ENCODE measurements at regions not wholly inside any gene's neighbourhood (a gene's known extent, or its start where the extent isn't known, plus 50 kb on each side); places are given as distances from the start of the nearest gene placed in this dataset.
"Not testable (repeated sequence)": the region's sequence is repeated elsewhere in the genome, so short reads cannot be mapped to it uniquely, and the experiment has no call there.

DNA sequence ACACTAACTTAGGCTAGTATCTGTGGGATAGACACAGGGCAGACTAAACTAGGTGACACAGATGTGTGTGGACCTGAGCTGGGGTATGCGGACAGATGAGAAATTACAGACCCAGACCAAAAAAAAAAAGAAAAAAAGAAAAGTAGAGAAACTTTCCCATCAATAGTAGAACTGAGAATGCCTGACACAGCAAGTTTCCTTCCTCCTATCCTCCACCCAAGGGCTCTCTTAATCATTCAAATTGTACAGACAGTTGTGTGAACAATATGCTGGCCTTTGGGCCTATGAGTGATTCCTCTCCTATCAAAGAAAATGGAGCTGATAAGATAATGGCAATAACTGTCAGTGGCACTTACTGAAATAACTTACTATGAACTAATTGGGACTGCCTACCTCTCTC is 226.7 kb upstream of the PRDM1 start:
- Histone ChIP-seq H3K79me2 (ENCODE audit: insufficient read depth, low read depth, low read length) (no peaks in the 10 kb centered on the region), H2AFZ (ENCODE audit: low read length) (peak overlapping the region; percentile 21; the same call in 1 of the 2 replicates), H3K9me2 (ENCODE audit: insufficient read depth, low read length) (no peaks in the 10 kb centered on the region), H3K4me1 (ENCODE audit: insufficient read depth, low read length, poor library complexity, severe bottlenecking) (peaks cover 33% of the 10 kb centered on the region), H3K27ac (ENCODE audit: low read depth, low read length, poor library complexity, severe bottlenecking) (no peak overlapping the region), H3K9me3 (ENCODE audit: low read length) (peaks cover 10% of the 10 kb centered on the region; the same call in 1 of the 2 replicates), H3K4me2 (ENCODE audit: low read length) (no peak overlapping the region), H4K20me1 (ENCODE audit: insufficient read depth, low read length) (no peaks in the 10 kb centered on the region), H3K4me3 (ENCODE audit: low read depth, low read length, poor library complexity, severe bottlenecking) (no peak overlapping the region), H3K36me3 (ENCODE audit: insufficient read depth, low read length) (peaks cover 2% of the 10 kb centered on the region; the same call in 1 of the 2 replicates)
- ChIA-PET CTCF (ENCODE audit: unreplicated experiment) (no interaction called here), POLR2A (no interaction called here)
- intact Hi-C loops (cut with micrococcal nuclease; ENCODE audit: unreplicated experiment), result no loop called here
- TF ChIP-seq, protein P1, sequence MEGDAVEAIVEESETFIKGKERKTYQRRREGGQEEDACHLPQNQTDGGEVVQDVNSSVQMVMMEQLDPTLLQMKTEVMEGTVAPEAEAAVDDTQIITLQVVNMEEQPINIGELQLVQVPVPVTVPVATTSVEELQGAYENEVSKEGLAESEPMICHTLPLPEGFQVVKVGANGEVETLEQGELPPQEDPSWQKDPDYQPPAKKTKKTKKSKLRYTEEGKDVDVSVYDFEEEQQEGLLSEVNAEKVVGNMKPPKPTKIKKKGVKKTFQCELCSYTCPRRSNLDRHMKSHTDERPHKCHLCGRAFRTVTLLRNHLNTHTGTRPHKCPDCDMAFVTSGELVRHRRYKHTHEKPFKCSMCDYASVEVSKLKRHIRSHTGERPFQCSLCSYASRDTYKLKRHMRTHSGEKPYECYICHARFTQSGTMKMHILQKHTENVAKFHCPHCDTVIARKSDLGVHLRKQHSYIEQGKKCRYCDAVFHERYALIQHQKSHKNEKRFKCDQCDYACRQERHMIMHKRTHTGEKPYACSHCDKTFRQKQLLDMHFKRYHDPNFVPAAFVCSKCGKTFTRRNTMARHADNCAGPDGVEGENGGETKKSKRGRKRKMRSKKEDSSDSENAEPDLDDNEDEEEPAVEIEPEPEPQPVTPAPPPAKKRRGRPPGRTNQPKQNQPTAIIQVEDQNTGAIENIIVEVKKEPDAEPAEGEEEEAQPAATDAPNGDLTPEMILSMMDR (conservative IDR thresholded peaks at IDR 0.05; ENCODE audit: low read length), result no peak
- no peak for TF ChIP-seq EZH2phosphoT487 (IDR thresholded peaks at IDR 0.05; ENCODE audit: borderline replicate concordance, low read depth, low read length)
- DNase-seq (ENCODE audit: low spot score), result no peak
- BruUV-seq (replicated peaks), result no TSS peak

- intact Hi-C loops (cut with micrococcal nuclease; ENCODE audit: unreplicated experiment); H3K9me3 ChIP-seq (ENCODE audit: low read length); CTCF ChIA-PET (ENCODE audit: unreplicated experiment); BruUV-seq (replicated peaks); H3K36me3 ChIP-seq (ENCODE audit: insufficient read depth, low read length); H4K20me1 ChIP-seq (ENCODE audit: insufficient read depth, low read length); H3K4me2 ChIP-seq (ENCODE audit: low read length); H3K4me3 ChIP-seq (ENCODE audit: low read depth, low read length, poor library complexity, severe bottlenecking); H3K9me2 ChIP-seq (ENCODE audit: insufficient read depth, low read length); DNase-seq (ENCODE audit: low spot score); H2AFZ ChIP-seq (ENCODE audit: low read length); H3K79me2 ChIP-seq (ENCODE audit: insufficient read depth, low read depth, low read length); H3K27ac ChIP-seq (ENCODE audit: low read depth, low read length, poor library complexity, severe bottlenecking): not testable (repeated sequence)
- H3K4me1 ChIP-seq (ENCODE audit: insufficient read depth, low read length, poor library complexity, severe bottlenecking), result peaks cover 25% of the 10 kb centered on the region
- POLR2A ChIA-PET, result interaction anchor here (2.8 kb wide), 1 partner anchor 17 kb away, joined by 6 read pairs; no protein-coding TSS in a partner anchor
Measured at GRCh38 chr6:105858639-105859038, 227.5 kb upstream of the PRDM1 start.

DNA sequence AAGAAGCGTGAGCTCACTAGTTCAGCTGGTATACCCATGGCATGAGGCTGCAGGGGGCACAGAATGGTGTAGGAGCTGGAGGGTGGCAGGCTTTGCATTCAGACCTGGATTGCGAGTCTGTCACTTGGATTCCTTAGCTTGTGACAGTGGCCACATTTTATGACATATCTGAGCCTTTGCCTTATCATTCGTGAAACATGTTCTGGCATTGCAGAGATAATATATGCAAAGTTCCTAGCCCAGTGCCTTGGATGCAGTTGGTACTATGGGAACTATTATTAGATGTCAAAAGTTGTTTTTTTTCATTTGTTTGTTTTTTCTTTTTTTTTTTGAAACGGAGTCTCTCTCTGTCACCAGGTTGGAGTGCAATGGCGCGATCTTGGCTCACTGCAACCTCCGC is 230.7 kb upstream of the PRDM1 start:
- BruUV-seq (replicated peaks), result no TSS peak
- no peak for DNase-seq (ENCODE audit: low spot score)

DNA sequence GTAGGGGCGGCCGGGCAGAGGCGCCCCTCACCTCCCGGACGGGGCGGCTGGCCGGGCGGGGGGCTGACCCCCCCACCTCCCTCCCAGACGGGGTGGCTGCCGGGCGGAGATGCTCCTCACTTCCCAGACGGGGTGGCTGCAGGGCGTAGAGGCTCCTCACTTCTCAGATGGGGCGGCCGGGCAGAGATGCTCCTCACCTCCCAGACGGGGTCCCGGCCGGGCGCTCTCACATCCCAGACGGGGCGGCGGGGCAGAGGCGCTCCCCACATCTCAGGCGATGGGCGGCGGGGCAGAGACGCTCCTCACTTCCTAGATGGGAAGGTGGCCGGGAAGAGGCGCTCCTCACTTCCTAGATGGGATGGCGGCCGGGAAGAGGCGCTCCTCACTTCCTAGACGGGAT is 232.2 kb upstream of the PRDM1 start:
- H3K36me3 ChIP-seq (ENCODE audit: insufficient read depth, low read length); CTCF ChIA-PET (ENCODE audit: unreplicated experiment); H3K4me3 ChIP-seq (ENCODE audit: low read depth, low read length, poor library complexity, severe bottlenecking); H3K4me2 ChIP-seq (ENCODE audit: low read length); H3K79me2 ChIP-seq (ENCODE audit: insufficient read depth, low read depth, low read length); POLR2A ChIA-PET; intact Hi-C loops (cut with micrococcal nuclease; ENCODE audit: unreplicated experiment); H3K27ac ChIP-seq (ENCODE audit: low read depth, low read length, poor library complexity, severe bottlenecking); H2AFZ ChIP-seq (ENCODE audit: low read length); DNase-seq (ENCODE audit: low spot score); BruUV-seq (replicated peaks); H3K4me1 ChIP-seq (ENCODE audit: insufficient read depth, low read length, poor library complexity, severe bottlenecking); H3K9me3 ChIP-seq (ENCODE audit: low read length); H3K9me2 ChIP-seq (ENCODE audit: insufficient read depth, low read length); H4K20me1 ChIP-seq (ENCODE audit: insufficient read depth, low read length): not testable (repeated sequence)

More for the DNA sequence above, 230.7 kb upstream of the PRDM1 start:
- intact Hi-C loops (cut with micrococcal nuclease; ENCODE audit: unreplicated experiment), result no loop called here
- Histone ChIP-seq H3K4me3 (ENCODE audit: low read depth, low read length, poor library complexity, severe bottlenecking) (no peak overlapping the region), H3K36me3 (ENCODE audit: insufficient read depth, low read length) (no peaks in the 10 kb centered on the region), H3K9me3 (ENCODE audit: low read length) (no peaks in the 10 kb centered on the region; the same call in 1 of the 2 replicates), H2AFZ (ENCODE audit: low read length) (no peak overlapping the region), H3K4me1 (ENCODE audit: insufficient read depth, low read length, poor library complexity, severe bottlenecking) (peaks cover 5% of the 10 kb centered on the region), H3K9me2 (ENCODE audit: insufficient read depth, low read length) (no peaks in the 10 kb centered on the region), H3K27ac (ENCODE audit: low read depth, low read length, poor library complexity, severe bottlenecking) (no peak overlapping the region), H3K4me2 (ENCODE audit: low read length) (no peak overlapping the region), H4K20me1 (ENCODE audit: insufficient read depth, low read length) (no peaks in the 10 kb centered on the region), H3K79me2 (ENCODE audit: insufficient read depth, low read depth, low read length) (no peaks in the 10 kb centered on the region)
- CTCF ChIA-PET (ENCODE audit: unreplicated experiment), result no interaction called here
- POLR2A ChIA-PET, result interaction anchor here (0.7 to 0.9 kb wide), 3 partner anchors 9 to 27 kb away, joined by 3 to 4 read pairs (median 3); no protein-coding TSS in a partner anchor
- no peak for TF ChIP-seq EZH2phosphoT487 (IDR thresholded peaks at IDR 0.05; ENCODE audit: borderline replicate concordance, low read depth, low read length)
- TF ChIP-seq, protein P1 (conservative IDR thresholded peaks at IDR 0.05; ENCODE audit: low read length), result no peak

All from OCI-LY7 (cell line).